ENCODE measurements at regions not wholly inside any gene's neighbourhood (a gene's known extent, or its start where the extent isn't known, plus 50 kb on each side); places are given as distances from the start of the nearest gene placed in this dataset.

DNA sequence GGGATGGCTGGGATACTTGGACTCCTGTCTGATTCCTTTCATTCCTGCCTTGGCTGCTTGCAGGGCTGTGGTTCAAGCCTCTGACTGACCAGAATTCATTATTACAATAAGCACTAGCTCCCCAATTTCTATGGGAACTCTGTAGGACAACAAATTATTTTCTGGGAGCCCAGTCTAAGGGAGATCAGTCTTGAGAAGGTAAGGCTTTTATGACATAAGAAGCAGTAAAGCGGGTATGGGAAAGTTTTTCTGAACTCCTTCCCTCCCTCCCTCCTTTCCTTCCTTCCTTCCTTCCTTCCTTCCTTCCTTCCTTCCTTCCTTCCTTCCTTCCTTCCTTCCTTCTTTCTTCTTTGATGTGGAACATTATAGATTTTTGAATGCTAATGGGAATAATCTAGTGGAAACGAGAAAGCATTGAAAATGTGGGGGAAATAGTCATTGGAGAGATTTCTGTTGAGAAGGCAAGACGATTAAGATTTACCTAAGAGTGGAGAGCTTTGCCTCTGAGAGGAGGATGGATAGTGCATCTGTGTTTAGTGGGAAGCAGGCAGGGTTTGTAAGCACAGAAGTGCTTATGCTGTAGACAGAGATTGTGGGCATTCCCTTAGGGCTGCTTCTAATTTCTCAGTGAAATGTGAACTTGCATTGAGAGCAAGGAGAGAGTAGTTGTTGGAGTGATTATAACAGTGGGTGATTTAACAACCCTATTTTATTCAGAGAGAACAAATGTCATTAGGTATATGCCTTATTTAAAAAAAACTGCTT is 201.5 kb downstream of the DNAJB9 start:
- DNase-seq (ENCODE audit: low spot score), result no peak
- H3K9ac ChIP-seq (ENCODE audit: low read depth in 1 of 2, low read length in 2 of 2), result no peak overlapping the region
- no peak overlapping the region for H3K4me3 ChIP-seq (ENCODE audit: low read depth in 1 of 3, low read length in 3 of 3)
- no peaks in the 10 kb centered on the region for H3K9me3 ChIP-seq (ENCODE audit: control insufficient read depth in 4 of 4, low read length in 3 of 4)
- H3K27me3 ChIP-seq (ENCODE audit: control insufficient read depth in 4 of 4, insufficient read depth in 4 of 4, low read length in 3 of 4), result no peaks in the 10 kb centered on the region
- TF ChIP-seq RAD21 (IDR thresholded peaks at IDR 0.05) (no peak), FOXA1 (IDR thresholded peaks at IDR 0.05) (no peak), JUND (IDR thresholded peaks at IDR 0.05) (no peak), SP1 (IDR thresholded peaks at IDR 0.05) (no peak)
- no peaks in the 10 kb centered on the region for H3K4me1 ChIP-seq (ENCODE audit: control insufficient read depth in 4 of 4, insufficient read depth in 4 of 4, low read length in 3 of 4)
- WGBS, result 86% methylated on average over 3 of the region's 3 CpGs
- no peak overlapping the region for H3K27ac ChIP-seq (ENCODE audit: low read depth in 1 of 2, low read length in 2 of 2)
- H3K36me3 ChIP-seq (ENCODE audit: control insufficient read depth in 4 of 4, insufficient read depth in 3 of 4, low read depth in 1 of 4, low read length in 3 of 4), result no peaks in the 10 kb centered on the region

DNA sequence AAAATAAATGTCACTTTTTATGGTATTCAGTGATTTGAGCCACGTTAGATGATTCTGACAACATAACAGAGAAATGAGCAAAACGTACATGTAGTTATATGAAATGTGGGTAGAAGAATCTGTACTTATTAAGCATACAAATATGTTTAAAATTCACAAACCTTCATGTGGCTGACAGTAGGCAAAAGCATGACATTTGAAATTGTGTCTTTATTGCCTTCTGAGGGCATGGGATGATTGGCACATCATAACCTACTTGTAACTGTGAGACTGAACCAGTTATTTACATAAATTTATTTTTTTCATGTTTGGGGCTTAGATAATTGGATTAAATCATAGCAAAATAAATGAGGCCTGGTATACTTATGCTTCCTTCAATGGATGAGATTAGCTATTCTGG is 202.2 kb downstream of the DNAJB9 start:
- Histone ChIP-seq H3K9me3 (ENCODE audit: control insufficient read depth in 4 of 4, low read length in 3 of 4) (no peaks in the 10 kb centered on the region), H3K9ac (ENCODE audit: low read depth in 1 of 2, low read length in 2 of 2) (no peak overlapping the region), H3K36me3 (ENCODE audit: control insufficient read depth in 4 of 4, insufficient read depth in 3 of 4, low read depth in 1 of 4, low read length in 3 of 4) (no peaks in the 10 kb centered on the region), H3K4me3 (ENCODE audit: low read depth in 1 of 3, low read length in 3 of 3) (no peak overlapping the region), H3K27me3 (ENCODE audit: control insufficient read depth in 4 of 4, insufficient read depth in 4 of 4, low read length in 3 of 4) (no peaks in the 10 kb centered on the region), H3K4me1 (ENCODE audit: control insufficient read depth in 4 of 4, insufficient read depth in 4 of 4, low read length in 3 of 4) (no peaks in the 10 kb centered on the region), H3K27ac (ENCODE audit: low read depth in 1 of 2, low read length in 2 of 2) (no peak overlapping the region)
- DNase-seq (ENCODE audit: low spot score), result no peak
- 76% methylated on average over 2 of the region's 2 CpGs for WGBS
- no peak for TF ChIP-seq GABPA (IDR thresholded peaks at IDR 0.05 in 1 of 2, conservative IDR thresholded peaks at IDR 0.05 in 1 of 2)

- Histone ChIP-seq H3K27ac (ENCODE audit: low read depth in 1 of 2, low read length in 2 of 2) (no peak overlapping the region), H3K36me3 (ENCODE audit: control insufficient read depth in 4 of 4, insufficient read depth in 3 of 4, low read depth in 1 of 4, low read length in 3 of 4) (no peaks in the 10 kb centered on the region), H3K9ac (ENCODE audit: low read depth in 1 of 2, low read length in 2 of 2) (no peak overlapping the region), H3K4me3 (ENCODE audit: low read depth in 1 of 3, low read length in 3 of 3) (no peak overlapping the region), H3K27me3 (ENCODE audit: control insufficient read depth in 4 of 4, insufficient read depth in 4 of 4, low read length in 3 of 4) (no peaks in the 10 kb centered on the region), H3K4me1 (ENCODE audit: control insufficient read depth in 4 of 4, insufficient read depth in 4 of 4, low read length in 3 of 4) (no peaks in the 10 kb centered on the region), H3K9me3 (ENCODE audit: control insufficient read depth in 4 of 4, low read length in 3 of 4) (no peaks in the 10 kb centered on the region)
- TF ChIP-seq SP1 (IDR thresholded peaks at IDR 0.05) (no peak), RXRA (IDR thresholded peaks at IDR 0.05) (no peak), ZBTB33 (IDR thresholded peaks at IDR 0.05) (no peak), HNF4A (conservative IDR thresholded peaks at IDR 0.05) (no peak), YY1 (IDR thresholded peaks at IDR 0.05) (no peak), EGR1 (IDR thresholded peaks at IDR 0.05; ENCODE audit: low read depth in 2 of 2) (no peak), HNF4G (IDR thresholded peaks at IDR 0.05) (no peak), TAF1 (conservative IDR thresholded peaks at IDR 0.05) (no peak), FOXA1 (IDR thresholded peaks at IDR 0.05) (no peak), JUND (IDR thresholded peaks at IDR 0.05) (no peak), GABPA (IDR thresholded peaks at IDR 0.05 in 1 of 2, conservative IDR thresholded peaks at IDR 0.05 in 1 of 2) (no peak), NR2F2 (IDR thresholded peaks at IDR 0.05) (no peak), FOXA2 (IDR thresholded peaks at IDR 0.05) (no peak), RAD21 (IDR thresholded peaks at IDR 0.05) (no peak), REST (IDR thresholded peaks at IDR 0.05) (no peak), CTCF (IDR thresholded peaks at IDR 0.05; ENCODE audit: low read depth, low read length, missing input control) (no peak)
- TF ChIP-seq, protein P1, sequence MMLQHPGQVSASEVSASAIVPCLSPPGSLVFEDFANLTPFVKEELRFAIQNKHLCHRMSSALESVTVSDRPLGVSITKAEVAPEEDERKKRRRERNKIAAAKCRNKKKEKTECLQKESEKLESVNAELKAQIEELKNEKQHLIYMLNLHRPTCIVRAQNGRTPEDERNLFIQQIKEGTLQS (IDR thresholded peaks at IDR 0.05), result no peak
- TF ChIP-seq, protein P2, sequence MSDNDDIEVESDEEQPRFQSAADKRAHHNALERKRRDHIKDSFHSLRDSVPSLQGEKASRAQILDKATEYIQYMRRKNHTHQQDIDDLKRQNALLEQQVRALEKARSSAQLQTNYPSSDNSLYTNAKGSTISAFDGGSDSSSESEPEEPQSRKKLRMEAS (IDR thresholded peaks at IDR 0.05), result no peak
- 82% methylated on average over 1 of the region's 1 CpG for WGBS
- no peak for DNase-seq (ENCODE audit: low spot score)
Measured at GRCh38 chr7:108777966-108778365, 208.3 kb downstream of the DNAJB9 start.

Measured in liver (tissue), 8 donors.